ENCODE measurements at regions not wholly inside any gene's neighbourhood (a gene's known extent, or its start where the extent isn't known, plus 50 kb on each side); places are given as distances from the start of the nearest gene placed in this dataset.

DNA sequence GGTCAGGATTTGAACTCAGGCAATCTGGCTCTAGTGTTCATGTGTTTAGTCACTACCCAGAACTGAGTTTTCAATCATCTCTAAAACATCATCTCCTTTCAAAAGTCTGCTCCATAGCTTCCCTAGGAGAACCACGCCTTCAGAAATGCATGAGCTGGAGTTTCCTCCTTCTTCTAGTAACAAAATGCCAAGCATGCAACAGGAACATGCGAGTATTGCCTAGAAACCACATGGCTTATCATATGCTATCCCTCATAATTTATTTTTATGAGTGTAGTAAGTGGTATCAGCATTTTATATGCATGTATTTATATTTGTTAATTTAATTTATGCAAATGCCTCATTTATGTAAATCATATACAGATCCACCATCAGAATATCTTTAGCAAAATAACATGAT lies 170.9 kb downstream of the RAB11FIP2 start:
- no peak for DNase-seq (ENCODE audit: low spot score)

DNA sequence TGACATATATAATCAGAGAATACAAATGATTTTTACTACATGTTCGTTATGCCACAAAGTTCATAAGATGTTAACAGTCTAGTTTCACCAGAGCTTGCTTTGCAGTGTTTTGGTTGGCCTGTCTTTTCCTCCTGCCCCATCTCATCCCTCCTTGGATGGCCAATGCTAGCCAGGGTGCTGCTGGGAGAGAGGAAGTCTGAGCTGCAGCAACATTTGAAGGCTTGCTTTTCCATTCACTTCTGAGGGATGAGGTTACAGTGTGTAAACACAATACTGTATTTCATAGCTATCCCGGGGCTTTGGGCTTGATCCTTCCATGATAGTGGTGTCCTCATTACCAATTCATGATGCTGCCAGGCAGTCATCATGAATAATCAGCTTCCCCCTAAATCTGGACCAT lies 170.5 kb downstream of the RAB11FIP2 start:
- DNase-seq (ENCODE audit: low spot score) = no peak

DNA sequence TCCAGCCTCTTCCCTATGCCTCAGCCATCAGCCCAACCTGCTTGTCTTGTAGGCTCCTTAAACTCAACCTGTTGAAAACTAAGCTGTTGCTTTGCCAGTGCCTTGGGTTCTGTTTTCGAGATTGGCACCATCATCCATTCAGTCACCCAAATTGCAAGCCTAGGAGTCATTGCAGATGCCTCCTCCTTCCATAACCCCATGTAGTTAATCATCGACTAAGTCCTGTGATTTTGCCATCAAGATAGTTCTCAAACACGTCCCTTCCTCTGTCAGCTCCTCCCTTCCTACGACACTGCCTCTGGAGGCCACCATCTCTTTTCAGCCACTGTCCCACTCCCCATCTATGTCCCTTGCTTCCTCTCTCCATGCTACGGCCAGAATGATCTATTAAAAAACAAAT lies 168.1 kb downstream of the RAB11FIP2 start:
- no peak for DNase-seq (ENCODE audit: low spot score)

DNA sequence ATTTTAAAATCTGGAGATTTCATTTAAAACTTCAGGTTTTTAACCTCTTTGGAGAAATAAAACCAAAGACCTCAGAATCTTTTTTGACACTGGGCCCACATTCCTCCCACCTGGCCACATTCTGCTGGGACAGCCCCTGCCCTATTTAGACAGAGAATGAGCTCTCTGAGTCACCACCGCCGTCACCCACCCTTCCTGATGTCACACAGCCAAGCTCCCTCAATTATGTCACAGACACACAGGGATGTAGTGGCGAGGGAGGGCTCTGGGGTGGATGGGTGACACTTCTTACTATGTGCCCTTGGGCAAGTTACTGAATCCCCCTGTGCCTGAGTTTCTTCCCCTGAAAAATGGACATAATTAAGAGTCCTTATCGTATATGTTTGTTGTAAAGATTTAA lies 162.6 kb downstream of the RAB11FIP2 start:
- DNase-seq (ENCODE audit: low spot score) = no peak

DNA sequence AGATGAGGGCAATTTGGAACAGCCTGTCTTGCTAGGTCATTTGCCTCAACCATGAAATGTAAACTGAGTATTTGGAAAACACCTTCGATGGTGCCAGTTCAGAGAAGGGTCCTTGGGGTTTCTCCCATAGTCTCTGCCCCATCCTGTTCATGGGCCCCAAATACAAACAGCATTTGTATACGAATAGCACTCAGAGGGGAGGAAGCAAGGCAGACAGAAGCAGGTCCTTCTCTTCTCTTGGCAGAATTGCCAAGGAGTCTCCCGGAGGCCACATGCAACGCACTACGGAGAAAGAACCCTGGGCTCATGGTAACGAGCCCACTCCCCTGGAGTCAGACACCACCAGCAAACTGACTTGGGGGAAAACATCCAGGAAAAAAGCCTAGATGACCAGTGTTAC lies 162.1 kb downstream of the RAB11FIP2 start:
- DNase-seq (ENCODE audit: low spot score) = no peak

DNA sequence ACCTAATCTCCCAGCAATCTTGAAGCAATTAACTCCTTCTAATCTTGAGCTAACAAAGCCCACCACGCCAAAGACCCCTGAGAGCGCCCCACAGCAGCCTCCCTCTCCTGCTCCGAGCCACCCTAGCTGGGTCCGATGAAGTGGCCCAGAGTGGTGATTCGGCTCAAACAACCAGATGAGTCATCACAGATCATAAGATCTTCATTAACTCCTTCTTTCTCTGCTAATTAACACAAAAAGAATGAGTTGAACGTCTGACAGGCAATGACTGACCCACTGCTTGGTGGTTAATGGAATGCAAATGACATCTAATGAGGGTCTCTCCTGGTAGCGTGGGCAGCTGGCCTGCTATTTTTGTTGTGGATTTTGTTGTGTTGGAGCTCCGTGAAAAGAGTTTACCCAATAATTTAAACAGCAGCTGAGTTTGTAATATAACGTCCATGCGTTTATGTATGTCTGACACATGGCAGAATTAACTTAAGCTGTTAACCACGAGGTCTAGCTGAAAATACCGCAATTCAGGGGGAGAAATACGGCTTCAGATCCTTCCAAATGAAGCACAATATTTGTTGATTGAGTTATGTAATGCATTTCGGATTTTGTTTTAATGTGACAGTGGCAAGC lies 161.4 kb downstream of the RAB11FIP2 start:
- no peak for DNase-seq (ENCODE audit: low spot score)

DNA sequence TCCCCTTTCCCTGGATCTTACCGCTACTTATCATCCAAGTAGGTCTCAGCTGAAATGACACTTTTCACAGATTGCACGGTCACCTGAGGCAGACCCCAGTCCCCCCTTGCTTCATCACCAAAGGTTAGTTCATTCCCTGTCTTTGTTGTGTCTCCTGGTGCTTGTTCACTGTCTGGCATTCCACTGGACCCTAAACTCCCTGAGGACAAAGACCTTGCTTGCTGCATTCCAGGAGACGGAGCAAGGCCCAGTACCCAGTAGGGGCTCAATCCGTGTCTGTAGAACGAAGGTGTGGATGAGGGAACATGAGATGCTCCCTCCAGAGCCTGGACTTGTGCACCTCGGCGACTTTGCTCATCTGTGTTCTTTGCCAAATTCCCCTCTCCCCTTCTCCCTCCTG lies 160.0 kb downstream of the RAB11FIP2 start:
- no peak for DNase-seq (ENCODE audit: low spot score)

DNA sequence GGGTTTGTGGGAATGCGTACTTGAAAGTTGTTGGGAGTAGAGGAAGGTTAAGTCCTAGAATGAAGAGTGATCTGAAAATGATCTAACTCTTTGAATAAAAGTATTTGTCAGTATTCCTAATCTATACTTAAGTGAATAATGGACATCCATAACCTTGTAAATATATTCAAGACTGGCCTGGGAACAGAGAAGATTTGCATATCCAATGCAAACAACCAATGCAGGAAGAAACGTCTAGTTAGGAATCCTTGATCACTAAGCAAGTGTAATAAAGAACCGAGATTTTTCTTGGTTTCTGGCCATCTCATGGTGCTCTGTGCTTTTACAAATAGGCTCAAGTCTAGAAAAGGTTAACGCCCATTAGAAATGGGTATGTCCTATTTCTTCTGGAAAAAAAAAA lies 157.1 kb downstream of the RAB11FIP2 start:
- DNase-seq (ENCODE audit: low spot score) = no peak

DNA sequence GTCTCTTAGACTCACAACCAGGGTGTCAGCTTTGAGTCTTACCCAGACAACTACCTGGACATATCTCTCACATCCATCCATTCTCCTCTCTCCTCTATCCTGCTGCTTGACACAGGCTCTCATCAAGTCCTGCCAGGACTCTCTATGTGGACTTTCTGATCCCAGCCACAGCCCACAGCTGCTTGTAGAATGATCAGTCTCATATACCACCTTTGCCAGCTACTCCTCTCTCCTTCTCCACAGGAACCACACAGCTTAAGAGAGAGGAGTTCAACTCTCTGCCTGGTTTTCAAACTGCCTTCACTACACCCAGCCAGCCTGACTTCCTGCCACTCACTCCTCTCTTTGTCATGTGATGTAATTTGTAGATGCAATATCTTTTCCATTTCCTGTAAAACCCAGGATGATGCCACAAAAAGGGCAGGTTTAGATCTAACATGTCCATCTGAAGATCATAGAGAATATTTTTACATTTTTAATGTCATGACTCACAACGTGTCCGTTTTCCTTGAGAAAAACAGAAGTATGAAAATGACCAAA lies 154.0 kb downstream of the RAB11FIP2 start:
- DNase-seq (ENCODE audit: low spot score) = no peak

DNA sequence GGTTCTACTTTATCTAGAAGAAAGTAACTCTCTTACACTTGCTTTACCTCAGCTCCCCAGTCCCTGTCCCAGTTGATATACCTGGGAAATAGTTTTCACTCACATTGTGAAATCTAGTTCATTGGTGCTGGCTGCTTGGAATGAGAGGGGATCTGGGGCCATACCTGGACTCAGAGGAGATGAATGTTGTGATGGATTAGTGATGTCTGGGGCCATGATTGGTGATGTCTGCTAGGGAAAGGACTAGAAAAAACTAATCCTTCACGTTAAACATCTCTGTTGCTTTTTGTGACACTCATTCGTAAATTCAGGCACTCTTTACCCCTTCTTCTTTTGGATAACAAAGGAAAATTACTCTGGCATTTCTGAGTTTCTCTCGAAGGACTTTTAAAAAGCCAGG lies 152.4 kb downstream of the RAB11FIP2 start:
- no peak for DNase-seq (ENCODE audit: low spot score)

DNA sequence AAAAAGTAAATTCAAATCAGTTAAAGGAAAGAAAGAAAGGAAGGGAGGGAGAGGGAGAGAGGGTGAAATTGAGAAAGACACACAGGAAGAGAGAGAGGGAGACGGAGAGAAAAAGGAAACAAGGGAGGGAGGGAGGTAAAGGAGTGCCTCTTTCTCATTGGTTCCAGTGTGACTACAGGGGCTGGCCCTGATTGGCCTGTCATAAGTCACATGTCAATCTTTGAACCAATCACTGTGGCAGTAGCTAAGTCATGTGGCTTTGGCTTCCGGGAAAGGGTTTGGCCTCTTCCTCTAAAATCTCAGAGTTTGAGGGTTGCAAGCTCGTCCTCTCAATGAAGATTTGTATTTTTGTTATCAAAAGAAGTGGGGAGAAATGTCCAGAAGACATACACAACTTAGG lies 150.2 kb downstream of the RAB11FIP2 start:
- DNase-seq (ENCODE audit: low spot score) = no peak

DNA sequence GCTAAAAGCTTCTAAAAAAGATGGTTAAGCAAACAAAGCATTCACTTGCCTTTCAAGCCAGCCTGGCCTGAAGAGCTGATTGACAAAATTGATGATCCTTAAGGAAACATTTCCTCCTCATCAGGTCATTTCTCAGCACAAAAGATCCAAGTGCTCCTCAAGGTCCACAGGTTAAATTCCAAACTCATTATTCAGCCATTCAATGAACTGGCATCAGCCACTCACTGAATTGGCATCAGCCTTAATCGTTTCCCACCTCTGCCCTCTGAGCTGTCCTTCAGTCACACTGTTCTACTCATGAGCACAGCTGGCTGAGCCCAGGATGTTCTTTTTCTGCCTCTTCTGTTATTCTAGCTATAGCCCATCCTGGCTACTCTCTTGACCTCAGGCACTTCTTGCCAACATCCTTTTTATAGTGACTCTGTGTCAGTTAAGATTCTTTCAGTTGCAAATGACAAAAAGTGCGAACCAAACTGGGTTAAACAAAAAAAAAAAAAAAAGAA lies 147.5 kb downstream of the RAB11FIP2 start:
- no peak for DNase-seq (ENCODE audit: low spot score)

DNA sequence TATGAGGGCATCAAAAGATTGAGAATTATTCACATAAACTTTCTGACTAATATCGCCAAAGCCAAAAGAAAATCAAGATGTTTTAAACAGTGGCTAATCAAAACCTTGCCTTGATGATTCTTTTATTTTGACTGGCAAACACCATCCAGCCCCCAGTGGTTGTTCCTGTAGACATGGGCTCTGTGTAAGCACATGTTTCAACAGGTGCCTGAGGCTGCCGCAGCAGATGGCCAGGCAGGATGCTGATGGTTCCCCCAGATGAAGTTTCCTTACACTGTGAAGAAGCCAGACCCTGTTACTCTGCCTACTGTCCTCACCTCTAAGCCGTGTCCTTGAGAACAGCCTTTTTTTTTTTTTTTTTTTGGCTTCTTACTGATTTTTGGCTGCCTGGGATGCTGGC lies 146.5 kb downstream of the RAB11FIP2 start:
- DNase-seq (ENCODE audit: low spot score) = no peak

DNA sequence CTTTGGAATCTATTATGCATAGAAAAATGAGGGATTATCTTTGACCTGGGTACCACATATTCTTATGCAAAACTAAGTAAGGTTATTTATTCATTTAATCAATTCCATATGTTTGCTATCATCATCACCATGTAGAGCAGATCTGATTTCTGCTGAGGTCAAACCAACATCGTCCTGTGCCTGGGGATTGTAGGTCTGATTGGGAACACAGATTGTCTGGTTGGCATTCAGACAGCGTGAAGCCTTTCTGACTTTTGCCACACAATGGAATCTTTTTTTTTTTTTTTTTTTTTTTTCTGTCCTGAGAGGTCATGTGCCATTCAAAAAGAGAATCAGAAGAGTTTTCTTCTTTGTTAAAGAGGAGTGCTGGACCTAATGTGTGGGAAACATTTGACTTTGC lies 142.9 kb downstream of the RAB11FIP2 start:
- no peak for DNase-seq (ENCODE audit: low spot score)

DNA sequence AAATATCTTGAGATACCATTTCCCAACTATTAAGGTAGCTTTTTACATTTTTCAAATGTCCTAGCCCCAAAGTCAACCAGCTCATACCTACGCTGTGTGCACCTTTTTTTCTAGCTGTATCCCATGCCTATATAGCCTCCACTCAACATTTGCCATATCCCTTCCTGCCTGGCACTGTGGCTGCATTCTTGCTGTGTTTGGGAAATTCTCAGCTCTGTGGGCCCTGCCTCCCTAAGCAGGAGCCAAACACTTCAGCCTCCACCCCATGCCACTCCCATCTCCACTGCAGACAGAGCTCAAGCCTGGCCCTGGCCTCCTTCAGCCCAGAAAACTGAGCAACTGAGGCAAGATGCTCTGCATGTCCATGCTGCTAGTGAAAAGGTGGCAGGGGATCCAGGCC lies 141.3 kb downstream of the RAB11FIP2 start:
- no peak for DNase-seq (ENCODE audit: low spot score)

DNA sequence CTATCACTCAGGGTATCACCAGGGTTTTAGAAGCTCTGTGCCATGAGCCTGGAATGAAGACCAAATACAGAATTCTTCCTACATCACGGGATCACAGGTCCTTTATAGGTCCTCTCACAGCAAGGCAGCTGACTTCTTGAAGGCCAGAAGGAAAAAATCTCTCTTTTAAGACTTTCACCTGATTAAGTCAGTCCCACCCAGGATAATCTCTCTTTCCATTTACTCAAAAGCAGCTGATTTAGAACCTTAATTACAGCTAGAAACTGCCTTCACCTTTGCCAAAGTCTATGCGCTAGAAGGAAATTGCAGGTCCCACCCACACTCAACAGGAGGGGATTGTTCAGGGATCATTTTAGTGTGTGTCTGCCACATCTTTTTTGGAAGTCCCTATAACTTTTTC lies 135.1 kb downstream of the RAB11FIP2 start:
- DNase-seq (ENCODE audit: low spot score) = no peak

DNA sequence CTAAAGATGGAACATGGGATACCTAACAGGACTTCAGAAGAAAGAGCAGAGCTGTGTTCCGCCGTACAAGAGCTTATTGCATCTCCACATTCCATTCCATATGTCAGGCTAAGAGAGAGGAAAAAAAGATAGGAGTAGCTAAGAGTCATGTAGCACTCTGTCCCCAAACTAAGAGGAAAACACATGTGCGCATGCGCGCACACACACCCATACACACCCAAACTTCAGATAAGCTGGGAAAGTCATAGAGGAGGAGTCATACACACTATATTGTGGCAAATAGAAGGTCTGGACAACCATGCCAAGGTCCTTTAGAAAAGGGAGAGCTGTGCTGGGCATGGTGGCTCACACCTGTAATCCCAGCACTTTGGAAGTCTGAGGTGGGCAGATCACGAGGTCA lies 132.4 kb downstream of the RAB11FIP2 start:
- DNase-seq (ENCODE audit: low spot score) = no peak

DNA sequence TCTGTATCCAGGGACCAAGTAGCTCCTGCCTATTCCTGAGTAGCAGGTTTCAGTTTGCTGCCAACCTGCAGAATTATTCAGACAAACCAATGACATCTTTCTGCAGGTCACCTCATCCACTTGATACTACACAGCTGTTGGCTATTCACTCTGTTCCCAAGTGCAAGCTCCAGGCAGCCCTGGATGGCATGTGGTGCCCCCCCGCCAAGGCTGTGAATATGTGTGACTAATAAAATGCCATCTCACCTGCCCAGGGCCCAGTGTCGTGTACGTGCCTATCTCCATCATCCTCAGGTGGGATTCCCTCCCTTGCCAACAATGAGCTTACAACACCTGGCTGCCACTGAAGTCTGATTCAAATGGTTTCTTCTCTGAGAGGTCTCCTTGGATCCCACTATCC lies 125.8 kb downstream of the RAB11FIP2 start:
- no peak for DNase-seq (ENCODE audit: low spot score)

DNA sequence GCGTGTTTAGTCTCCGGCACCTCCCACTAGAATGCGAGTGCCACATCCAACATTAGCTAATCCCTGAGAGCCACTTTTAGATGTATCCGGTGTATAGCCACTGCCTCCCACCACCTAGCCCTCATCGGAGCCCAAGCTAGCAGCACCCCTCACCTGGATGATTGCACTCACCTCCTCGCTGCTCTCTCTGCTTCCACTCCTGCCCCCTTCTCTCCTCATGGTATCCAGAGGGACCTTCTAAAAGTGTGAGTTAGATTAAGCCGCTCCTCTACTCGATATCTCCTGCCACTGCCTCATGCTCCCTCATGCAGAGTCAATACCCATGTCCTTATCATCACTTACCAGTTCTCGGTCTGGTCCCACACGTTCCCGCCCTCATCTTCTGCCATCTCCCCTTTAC lies 125.3 kb downstream of the RAB11FIP2 start:
- DNase-seq (ENCODE audit: low spot score) = no peak

DNA sequence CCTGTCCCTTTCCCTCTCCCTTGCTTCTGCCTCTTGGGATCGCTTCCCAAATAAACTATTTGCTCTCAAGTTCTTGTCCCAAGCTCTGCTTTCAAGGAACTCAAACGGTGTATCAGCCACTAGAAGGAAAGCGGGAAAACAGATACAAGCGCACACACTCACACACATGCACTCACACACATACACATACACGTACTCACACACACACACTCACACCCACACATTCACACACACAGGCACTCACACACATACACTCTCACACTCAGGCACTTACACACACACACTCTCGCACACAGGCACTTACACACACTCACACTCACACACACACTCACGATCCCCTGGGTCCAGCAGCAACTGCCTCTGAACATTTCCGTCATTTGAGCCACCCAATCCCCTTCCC lies 121.9 kb downstream of the RAB11FIP2 start:
- no peak for DNase-seq (ENCODE audit: low spot score)

DNA sequence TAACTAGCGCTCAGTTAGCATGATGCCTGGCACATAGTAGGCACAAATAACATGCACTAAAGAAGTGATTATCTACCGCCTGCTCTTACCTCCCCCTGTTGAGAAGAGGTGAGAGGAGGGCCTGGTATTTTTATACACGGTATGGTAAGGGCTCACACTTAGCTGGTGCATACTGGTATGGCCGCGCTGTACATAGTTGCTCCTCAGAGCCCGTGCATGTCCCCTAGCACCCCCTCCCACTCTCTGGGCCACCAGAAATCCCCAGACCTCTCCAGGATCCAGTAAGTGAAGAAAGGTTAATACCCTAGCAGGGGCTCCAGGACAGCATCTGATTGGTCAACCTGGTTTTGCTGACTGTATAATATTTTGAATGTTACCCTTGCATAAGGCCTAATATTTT lies 121.4 kb downstream of the RAB11FIP2 start:
- no peak for DNase-seq (ENCODE audit: low spot score)

DNA sequence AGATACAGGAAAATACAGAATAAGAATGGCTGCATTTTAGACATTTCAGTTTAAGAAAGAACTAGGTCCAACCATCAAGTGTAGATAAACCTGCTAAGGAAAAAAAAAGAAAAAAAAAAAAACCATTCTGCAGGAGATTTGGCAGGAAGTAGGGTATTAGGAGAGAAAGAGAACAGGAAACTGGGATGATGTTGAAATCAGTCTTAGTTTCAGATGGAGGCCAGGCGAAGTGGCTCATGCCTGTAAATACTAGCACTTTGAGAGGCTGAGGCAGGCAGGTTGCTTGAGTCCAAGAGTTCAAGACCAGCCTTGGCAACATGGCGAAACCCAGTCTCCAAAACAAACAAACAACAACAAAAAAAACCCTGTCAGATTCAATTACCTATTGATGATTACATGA lies 120.2 kb downstream of the RAB11FIP2 start:
- DNase-seq (ENCODE audit: low spot score) = no peak

DNA sequence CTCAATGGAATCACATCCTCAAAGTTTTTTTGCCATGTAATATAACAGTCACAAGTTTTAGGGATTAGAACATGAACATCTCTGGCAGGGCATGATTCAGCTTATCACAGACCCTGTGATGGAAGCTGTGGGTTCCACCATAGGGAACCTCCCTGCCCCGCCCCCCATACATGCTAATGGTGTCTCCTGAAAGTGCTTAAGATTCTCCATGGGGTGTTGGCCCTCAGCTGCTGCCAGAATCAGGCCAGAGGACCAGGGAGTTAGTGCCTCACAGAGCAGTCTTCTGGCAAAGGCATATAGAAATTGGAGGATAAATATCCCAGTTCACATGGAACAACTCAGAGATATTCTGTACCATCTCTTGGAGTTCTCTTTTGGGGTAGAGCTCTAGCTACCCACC lies 119.4 kb downstream of the RAB11FIP2 start:
- DNase-seq (ENCODE audit: low spot score) = no peak

DNA sequence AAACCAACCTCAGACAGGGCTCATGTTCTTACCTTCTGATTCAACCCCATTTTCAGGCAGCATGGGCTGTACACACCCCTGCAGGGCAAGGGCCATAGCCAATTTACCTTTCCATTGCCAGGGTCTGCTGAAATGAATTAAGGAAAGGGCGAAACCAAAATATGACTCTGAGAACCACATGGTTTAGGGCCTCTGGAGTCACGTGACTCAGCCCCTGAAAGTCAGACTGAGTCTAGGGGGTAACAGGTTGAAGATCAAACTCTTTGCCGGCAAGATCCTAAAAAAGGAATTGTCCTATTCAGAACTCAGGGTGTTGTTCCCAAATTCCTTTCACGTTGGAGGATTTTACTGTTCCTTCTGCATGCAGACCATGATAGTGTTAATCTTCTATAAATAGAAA lies 118.9 kb downstream of the RAB11FIP2 start:
- DNase-seq (ENCODE audit: low spot score) = no peak

Data from GM03348 (cell line).